ENCODE measurements at regions not wholly inside any gene's neighbourhood (a gene's known extent, or its start where the extent isn't known, plus 50 kb on each side); places are given as distances from the start of the nearest gene placed in this dataset.

GRCh38 chr12:88985631-88986030 lies 366.7 kb downstream of the DUSP6 start:
- no peak for DNase-seq

DNA sequence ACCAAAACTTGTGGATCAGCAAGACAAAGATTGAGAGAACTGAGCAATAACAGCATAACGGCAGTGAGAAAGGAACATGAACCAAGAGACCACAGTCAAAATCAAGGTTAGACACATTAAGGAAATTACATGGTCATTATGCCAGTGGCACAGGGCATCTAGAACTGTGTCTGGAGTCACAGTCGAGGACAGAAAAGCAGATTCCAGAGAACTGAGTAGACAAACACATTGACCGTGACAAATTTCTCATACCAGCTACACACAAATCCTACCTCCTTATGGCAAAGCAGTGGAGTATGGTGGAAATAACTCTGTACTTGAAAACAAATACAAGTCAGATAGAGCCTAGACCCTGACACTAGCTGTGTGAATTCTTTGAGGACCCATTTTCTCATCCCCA lies 367.3 kb downstream of the DUSP6 start:
- DNase-seq: no peak

GRCh38 chr12:88982694-88983093 lies 369.6 kb downstream of the DUSP6 start:
- no peak for DNase-seq

DNA sequence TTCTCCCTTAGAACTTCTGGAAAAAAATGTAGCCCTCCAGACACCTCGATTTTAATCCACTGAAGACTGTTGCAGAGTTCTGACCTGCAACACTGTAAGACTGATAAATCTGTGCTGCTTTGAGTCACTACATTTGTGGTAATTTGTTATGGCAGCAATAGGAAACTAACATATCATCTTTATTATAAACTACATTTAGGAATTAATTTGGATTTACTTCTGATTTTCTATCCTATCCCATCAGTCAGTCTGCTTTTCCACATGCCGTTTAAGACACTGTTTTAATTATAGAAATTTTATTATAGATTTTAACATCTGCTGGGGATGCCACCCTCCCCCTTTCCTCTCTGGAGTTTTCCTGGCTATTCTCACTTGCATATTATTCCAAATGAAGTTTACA lies 375.2 kb downstream of the DUSP6 start:
- no peak for DNase-seq

DNA sequence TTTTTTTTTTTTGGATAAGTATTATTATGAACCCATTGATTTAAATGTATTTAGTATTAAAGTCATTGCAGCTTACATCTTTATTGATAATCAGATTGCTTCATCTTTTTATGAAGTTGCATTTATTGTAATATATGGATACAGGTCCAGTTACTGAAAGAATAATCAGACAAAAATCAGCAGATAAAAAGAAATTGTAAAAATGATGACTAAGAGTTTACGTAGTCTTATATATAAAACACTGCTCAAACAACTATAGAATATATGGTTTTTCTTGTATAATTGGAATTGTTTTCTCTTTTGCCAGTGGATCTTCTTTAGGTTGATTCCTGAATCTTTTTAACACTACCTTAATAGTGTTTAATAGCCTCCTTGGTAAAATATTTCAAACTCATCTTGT lies 378.3 kb downstream of the DUSP6 start:
- DNase-seq: no peak

DNA sequence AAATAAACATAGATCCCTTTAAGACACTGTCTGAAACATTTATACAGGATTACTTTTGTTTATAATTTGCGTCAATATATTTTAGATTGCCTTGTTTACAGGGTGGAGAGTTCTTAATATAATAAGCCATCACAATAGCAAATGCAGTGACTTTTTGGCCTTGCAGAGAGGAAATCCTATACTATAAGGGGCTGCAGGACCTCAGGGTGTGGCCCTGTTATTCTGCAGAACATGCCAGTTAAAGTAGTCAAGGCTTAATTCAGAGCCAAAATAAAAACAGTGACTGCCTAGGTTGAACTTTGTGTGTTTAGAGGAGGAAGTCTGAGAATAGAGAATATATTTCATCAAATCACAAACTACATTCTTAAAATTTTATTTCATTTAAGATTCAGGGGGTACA lies 381.6 kb downstream of the DUSP6 start:
- no peak for DNase-seq

- DNase-seq: no peak
These were observed 383.2 kb downstream of the DUSP6 start for GRCh38 chr12:88969127-88969526.

DNA sequence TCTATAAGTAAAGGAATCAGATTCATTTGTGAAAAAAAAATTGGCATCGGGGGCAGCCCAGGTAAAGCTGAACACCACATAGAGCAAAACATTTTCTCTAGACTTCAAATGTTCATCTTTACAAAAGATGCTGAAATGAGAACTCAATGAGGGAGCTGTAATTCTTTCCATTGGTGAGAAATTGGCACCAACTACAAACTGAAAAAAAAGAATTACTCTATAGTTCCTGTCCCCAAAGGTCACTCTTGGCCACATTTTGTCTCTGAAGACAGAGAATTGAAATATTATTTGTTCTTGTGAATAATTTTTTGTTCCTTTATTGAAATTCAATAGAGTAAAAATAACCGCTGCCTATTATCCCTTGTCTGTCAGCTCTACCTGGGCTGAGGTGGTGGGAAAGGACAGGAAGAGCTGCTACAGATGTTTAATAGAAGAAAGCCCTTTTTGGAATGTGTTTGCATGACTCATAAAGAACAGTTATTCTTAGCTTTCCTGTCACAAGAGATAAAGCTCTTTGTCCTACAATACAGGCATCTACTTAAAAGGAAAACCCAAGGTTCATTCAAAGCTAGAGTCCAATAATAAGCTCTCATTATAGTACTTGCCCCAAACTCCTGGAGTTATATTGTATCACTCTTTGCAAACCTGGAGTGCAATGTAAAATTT lies 380.1 kb upstream of the KITLG start:
- no peak for DNase-seq

DNA sequence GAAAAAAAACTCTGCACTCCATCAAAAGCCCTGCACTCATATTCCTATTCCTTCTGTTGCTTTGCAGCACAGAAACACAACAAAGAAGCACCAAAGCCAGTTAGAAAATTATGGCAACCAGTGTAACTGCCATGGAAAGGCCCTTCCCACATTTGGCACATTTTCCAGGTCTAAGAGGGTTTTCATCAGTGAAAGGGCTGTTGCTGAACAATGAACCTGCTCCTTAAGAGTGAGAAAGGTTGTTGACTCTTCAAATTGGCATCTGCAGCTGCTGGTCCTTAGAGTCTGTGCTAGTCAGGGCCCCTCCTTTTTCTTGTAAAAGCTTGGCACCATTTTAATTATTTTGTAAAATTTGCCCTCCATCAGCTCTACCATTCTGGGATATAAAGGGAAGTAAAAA lies 378.7 kb upstream of the KITLG start:
- DNase-seq: no peak

GRCh38 chr12:88958153-88958552 lies 377.9 kb upstream of the KITLG start:
- DNase-seq: no peak

DNA sequence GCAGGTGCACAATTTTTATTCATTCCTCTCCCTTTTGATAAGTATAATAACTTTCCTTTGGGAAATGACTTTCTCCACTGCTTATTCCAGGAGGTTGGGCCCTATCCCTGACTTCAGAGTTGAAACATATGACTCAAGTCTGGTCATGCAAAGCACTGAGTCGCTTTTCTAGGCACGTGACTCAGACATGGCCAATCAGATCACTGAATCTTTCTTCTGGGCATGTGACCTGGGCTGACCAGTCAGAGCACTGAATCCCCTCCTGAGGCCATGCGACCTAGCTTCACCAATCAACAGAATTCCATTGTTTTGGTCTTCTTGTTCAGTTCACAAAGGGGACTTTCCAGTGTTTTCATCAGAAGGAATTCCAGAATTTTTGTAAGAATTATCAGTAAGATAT lies 377.1 kb upstream of the KITLG start:
- no peak for DNase-seq

DNA sequence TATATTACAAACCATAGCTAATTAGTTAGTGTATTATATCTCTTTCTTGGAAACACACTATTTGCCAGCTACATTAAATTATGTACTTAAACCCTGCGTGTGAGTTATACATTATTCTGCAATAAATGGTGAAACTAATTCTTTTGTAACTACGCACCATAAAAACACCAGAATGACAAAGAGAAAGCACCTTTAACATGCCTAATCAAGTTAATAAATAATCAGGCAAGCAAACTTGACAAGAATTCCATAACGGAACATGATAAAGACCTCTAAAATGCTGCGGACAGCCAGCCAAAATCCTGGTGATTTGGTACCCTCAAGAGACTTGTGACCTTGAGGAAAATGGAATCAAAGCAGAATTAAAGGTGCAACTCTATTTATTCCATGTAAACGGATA lies 375.3 kb upstream of the KITLG start:
- no peak for DNase-seq

DNA sequence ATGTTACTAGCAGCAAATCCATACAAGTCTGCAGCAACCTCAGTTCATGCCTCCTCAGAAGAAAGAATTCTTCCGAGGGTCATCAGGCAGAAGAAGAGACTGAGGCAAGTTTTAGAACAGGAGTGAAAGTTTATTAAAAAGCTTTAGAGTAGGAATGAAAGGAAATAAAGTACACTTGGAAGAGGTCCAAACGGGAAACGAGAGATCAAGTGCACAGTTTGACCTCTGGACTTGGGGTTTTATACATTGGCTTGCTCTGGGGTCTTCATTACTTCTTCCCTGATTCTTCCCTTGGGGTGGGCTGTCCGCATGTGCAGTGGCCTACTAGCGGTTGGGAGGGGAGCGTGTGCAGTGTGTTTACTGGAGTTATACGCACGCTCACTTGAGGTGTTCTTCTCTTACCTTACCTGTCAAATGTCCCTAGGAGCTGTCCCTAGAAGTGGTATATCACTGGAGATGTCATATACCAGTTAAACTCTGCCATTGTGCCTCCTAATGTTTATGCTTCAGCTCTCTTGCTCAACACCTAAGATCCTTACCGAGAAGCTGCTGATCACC lies 372.8 kb upstream of the KITLG start:
- no peak for DNase-seq

GRCh38 chr12:88952562-88952942 lies 372.3 kb upstream of the KITLG start:
- DNase-seq: no peak

DNA sequence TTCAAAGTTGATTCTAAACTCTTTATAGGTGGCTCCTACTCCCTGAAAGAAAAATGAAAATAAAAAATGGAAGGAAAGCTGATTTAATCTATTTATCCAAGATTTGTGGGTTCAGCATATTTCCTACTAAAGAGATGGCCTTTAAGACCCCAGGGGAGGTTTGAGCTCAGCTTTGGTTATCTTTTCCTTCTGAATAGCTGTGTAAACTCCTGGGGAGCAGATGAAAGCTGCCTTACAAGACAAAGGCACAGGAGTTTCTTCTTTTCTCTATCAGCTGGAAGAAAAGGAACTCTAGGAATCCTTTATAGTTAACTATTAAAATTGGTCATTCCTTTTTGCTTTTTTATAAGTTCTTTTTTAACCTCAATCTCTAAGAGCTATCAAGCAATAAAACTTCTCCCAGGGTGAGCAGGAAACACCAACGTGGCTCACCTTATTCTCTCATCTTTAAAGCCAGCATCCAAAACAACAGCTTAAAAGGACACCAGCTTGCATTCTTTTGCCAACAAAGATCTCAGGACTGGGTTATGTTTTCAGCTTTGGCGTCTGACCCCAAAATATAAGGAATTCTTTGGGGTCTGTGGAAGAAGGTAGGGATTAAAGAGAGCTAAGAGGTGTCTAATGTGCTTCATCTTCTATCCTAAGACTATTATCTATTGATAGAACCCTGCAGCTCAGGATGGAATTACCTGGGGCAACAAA lies 371.7 kb upstream of the KITLG start:
- no peak for DNase-seq

- no peak for DNase-seq
These were observed 370.9 kb upstream of the KITLG start for GRCh38 chr12:88951177-88951576.

DNA sequence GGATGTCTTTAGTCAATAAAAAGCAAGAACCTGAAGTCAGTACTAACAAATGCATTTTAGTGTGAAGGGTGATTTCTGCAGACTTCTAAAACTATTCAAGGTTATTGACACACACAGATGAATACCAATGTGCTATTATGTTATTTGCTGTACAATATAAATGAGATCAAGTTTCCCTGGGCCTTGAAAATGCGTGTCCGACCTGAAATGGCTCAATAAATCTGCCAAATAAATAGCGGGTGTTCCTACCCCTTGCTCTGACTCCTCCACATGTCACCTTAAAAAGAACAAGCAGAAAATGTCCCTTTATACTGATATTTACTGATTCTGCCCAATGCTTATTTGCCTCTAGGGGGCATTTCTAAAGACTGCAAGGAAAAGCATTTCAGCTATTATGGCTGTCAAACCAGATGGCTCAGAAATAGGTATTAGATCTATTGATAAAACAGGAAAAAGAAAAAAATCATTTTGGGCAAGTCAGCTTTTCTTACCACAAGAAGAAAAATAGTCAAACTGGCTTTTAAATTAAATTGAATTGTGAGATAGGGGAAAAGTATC lies 367.3 kb upstream of the KITLG start:
- DNase-seq: no peak

DNA sequence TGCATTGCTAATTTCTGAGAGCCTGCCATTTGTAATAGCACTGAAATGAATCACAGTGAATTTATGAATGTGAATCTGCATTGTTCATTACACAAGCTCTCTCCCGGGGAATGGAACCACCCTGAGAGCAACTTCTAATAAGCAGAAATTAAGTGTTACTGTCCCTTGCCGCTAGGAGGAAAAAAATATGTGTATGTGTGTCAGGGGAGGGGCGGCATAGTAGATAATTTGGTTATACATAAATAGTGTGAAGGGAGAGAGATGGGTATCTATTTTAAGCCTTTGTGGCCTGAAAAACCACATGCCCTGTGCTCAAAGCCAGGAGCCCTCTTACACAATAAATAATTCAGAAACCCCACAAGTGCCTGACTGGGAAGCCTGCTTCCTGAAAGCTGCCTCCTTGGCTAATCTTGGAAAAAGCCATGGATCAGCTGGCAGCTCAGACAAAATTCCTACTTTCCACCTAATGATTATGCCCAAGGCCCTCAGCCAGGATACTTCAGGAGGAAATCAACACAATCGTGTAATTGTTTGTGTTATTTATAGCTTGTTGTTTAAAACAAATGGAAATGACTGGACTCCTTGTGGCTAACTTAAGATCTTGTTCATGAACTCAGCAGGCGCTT lies 366.2 kb upstream of the KITLG start:
- DNase-seq: no peak

DNA sequence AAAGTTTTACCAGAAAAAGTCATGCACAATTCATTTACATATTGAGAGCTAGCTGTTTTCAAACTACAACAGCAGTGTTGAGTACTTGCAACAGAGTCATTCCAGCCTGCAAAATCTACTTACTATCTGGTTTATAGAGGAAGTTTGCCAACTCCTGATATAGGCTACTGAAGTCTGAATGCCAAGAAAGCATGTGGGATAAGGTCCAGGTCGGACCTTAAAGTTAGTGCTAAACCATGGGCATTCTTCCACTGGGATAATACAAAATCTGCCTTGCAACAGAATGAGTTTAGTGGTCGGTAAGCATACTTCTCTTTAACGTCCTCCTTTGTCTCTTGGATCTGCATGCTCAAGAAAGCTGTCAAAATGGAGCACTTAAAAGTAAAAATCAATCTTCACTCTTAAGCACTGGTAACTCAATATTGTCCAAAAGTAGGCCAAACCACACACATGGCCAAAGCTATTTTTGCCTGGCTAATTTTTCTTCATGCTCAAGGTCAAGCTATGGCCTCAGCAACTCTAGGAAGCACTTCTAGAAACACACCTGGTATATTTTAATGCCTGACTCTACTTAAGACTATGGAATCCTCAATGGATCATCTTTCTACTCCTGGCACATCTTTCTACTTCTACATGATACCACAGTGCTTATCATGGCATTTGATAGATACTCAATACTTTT lies 364.9 kb upstream of the KITLG start:
- no peak for DNase-seq

GRCh38 chr12:88944397-88944796 lies 364.1 kb upstream of the KITLG start:
- DNase-seq: no peak

GRCh38 chr12:88940854-88941253 lies 360.6 kb upstream of the KITLG start:
- no peak for DNase-seq

GRCh38 chr12:88935856-88936255 lies 355.6 kb upstream of the KITLG start:
- DNase-seq: no peak

- no peak for DNase-seq
These were observed 354.0 kb upstream of the KITLG start for GRCh38 chr12:88934163-88934747.
